ENCODE measurements at regions not wholly inside any gene's neighbourhood (a gene's known extent, or its start where the extent isn't known, plus 50 kb on each side); places are given as distances from the start of the nearest gene placed in this dataset.

DNA sequence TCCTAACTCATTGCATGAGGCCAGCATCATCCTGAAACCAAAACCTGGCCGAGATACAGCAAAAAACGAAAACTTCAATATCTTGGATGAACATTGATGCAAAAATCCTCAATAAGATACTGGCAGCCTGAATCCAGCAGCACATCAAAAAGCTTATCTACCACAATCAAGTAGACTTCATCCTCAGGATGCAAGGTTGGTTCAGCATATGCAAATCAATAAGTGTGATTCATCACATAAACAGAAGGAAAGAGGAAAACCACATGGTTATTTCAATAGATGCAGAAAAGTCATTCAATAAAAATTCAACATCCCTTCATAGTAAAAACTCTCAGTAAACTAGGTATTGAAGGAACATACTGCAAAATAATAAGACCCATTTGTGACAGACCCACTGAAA lies 56.5 kb upstream of the PPFIA2 start:
- TF ChIP-seq, protein P1, sequence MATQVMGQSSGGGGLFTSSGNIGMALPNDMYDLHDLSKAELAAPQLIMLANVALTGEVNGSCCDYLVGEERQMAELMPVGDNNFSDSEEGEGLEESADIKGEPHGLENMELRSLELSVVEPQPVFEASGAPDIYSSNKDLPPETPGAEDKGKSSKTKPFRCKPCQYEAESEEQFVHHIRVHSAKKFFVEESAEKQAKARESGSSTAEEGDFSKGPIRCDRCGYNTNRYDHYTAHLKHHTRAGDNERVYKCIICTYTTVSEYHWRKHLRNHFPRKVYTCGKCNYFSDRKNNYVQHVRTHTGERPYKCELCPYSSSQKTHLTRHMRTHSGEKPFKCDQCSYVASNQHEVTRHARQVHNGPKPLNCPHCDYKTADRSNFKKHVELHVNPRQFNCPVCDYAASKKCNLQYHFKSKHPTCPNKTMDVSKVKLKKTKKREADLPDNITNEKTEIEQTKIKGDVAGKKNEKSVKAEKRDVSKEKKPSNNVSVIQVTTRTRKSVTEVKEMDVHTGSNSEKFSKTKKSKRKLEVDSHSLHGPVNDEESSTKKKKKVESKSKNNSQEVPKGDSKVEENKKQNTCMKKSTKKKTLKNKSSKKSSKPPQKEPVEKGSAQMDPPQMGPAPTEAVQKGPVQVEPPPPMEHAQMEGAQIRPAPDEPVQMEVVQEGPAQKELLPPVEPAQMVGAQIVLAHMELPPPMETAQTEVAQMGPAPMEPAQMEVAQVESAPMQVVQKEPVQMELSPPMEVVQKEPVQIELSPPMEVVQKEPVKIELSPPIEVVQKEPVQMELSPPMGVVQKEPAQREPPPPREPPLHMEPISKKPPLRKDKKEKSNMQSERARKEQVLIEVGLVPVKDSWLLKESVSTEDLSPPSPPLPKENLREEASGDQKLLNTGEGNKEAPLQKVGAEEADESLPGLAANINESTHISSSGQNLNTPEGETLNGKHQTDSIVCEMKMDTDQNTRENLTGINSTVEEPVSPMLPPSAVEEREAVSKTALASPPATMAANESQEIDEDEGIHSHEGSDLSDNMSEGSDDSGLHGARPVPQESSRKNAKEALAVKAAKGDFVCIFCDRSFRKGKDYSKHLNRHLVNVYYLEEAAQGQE (IDR thresholded peaks at IDR 0.05): no peak
- TF ChIP-seq TAF1 (conservative IDR thresholded peaks at IDR 0.05) (no peak), GABPA (IDR thresholded peaks at IDR 0.05 in 1 of 2, conservative IDR thresholded peaks at IDR 0.05 in 1 of 2) (no peak), RAD21 (IDR thresholded peaks at IDR 0.05) (no peak), SP1 (IDR thresholded peaks at IDR 0.05) (no peak)
- TF ChIP-seq, protein P2, sequence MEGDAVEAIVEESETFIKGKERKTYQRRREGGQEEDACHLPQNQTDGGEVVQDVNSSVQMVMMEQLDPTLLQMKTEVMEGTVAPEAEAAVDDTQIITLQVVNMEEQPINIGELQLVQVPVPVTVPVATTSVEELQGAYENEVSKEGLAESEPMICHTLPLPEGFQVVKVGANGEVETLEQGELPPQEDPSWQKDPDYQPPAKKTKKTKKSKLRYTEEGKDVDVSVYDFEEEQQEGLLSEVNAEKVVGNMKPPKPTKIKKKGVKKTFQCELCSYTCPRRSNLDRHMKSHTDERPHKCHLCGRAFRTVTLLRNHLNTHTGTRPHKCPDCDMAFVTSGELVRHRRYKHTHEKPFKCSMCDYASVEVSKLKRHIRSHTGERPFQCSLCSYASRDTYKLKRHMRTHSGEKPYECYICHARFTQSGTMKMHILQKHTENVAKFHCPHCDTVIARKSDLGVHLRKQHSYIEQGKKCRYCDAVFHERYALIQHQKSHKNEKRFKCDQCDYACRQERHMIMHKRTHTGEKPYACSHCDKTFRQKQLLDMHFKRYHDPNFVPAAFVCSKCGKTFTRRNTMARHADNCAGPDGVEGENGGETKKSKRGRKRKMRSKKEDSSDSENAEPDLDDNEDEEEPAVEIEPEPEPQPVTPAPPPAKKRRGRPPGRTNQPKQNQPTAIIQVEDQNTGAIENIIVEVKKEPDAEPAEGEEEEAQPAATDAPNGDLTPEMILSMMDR (IDR thresholded peaks at IDR 0.05; ENCODE audit: low read depth, low read length, missing input control): no peak
- TF ChIP-seq, protein P3, sequence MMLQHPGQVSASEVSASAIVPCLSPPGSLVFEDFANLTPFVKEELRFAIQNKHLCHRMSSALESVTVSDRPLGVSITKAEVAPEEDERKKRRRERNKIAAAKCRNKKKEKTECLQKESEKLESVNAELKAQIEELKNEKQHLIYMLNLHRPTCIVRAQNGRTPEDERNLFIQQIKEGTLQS (IDR thresholded peaks at IDR 0.05): no peak
- TF ChIP-seq, protein P4, sequence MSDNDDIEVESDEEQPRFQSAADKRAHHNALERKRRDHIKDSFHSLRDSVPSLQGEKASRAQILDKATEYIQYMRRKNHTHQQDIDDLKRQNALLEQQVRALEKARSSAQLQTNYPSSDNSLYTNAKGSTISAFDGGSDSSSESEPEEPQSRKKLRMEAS (IDR thresholded peaks at IDR 0.05): no peak
- TF ChIP-seq, protein P5, sequence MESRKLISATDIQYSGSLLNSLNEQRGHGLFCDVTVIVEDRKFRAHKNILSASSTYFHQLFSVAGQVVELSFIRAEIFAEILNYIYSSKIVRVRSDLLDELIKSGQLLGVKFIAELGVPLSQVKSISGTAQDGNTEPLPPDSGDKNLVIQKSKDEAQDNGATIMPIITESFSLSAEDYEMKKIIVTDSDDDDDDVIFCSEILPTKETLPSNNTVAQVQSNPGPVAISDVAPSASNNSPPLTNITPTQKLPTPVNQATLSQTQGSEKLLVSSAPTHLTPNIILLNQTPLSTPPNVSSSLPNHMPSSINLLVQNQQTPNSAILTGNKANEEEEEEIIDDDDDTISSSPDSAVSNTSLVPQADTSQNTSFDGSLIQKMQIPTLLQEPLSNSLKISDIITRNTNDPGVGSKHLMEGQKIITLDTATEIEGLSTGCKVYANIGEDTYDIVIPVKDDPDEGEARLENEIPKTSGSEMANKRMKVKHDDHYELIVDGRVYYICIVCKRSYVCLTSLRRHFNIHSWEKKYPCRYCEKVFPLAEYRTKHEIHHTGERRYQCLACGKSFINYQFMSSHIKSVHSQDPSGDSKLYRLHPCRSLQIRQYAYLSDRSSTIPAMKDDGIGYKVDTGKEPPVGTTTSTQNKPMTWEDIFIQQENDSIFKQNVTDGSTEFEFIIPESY (IDR thresholded peaks at IDR 0.05): no peak
